Ascending aorta (tissue), 2 donors: ENCODE measurements at regions not wholly inside any gene's neighbourhood (a gene's known extent, or its start where the extent isn't known, plus 50 kb on each side); places are given as distances from the start of the nearest gene placed in this dataset.
A peak's percentile ranks its signal among the peaks of the same experiment; 100 is the strongest.

Experiments
- DNase-seq, 2 donors: peaks; one replicate each; pipeline ENCODE4 v3.0.0-alpha.2; 2019; ENCODE audit warnings: low spot score in 2 of 2
- H3K27ac ChIP-seq, 2 donors: fragments of 200-600 bp; sonication (generic); one replicate each; pipeline ENCODE4 v1.5.1; 2016 to 2017; ENCODE audit warnings: mild to moderate bottlenecking in 1 of 2
- H3K27me3 ChIP-seq: fragments of 200-600 bp; sonication (generic); one replicate; pipeline ENCODE4 v1.5.1; 2017
- H3K36me3 ChIP-seq, 2 donors: fragments of 200-600 bp; sonication (generic); one replicate each; pipeline ENCODE4 v1.5.1; 2016
- H3K4me1 ChIP-seq, 2 donors: fragments of 200-600 bp; sonication (generic); one replicate each; pipeline ENCODE4 v1.5.1; 2016 to 2017; ENCODE audit warnings: mild to moderate bottlenecking in 1 of 2
- H3K4me3 ChIP-seq, 2 donors: fragments of 200-600 bp; sonication (generic); one replicate each; pipeline ENCODE4 v1.5.1; 2016 to 2017; ENCODE audit warnings: mild to moderate bottlenecking in 1 of 2
- H3K9me3 ChIP-seq, 2 donors: fragments of 200-600 bp; sonication (generic); one replicate each; pipeline ENCODE4 v1.5.1; 2016
- CTCF ChIP-seq, 3 experiments: fragments of 200-600 bp in 2 of 3; fragments of 450-650 bp in 1 of 3; sonication (generic) in 2 of 3; IDR thresholded peaks; one replicate each; pipeline ENCODE4 v1.5.1; 2016 to 2019; ENCODE audit warnings: antibody characterized with exemption in 3 of 3, mild to moderate bottlenecking in 1 of 3, moderate library complexity in 1 of 3
- intact Hi-C: fragments of 100-400 bp; cut with DNase I; formaldehyde crosslinking; loops from one replicate; pipeline ENCODE4 v1.15.1; 2023

GRCh38 chr5:173473288-173473687, 143.2 kb downstream of the BOD1 start:
- intact Hi-C loops, result loop anchor here (10.0 kb wide), 2 partner anchors 158 to 452 kb away; no protein-coding TSS in a partner anchor
- Histone ChIP-seq H3K27ac (peak overlapping the region; percentile 84 to 87), H3K4me3 (no peak overlapping the region), H3K36me3 (no peaks in the 10 kb centered on the region), H3K9me3 (no peaks in the 10 kb centered on the region), H3K27me3 (no peaks in the 10 kb centered on the region), H3K4me1 (peaks cover 11 to 20% of the 10 kb centered on the region in 2 donors)
- no peak for DNase-seq
- no peak for TF ChIP-seq CTCF (IDR thresholded peaks at IDR 0.05)

- peaks cover 8 to 15% of the 10 kb centered on the region in 2 donors for H3K4me1 ChIP-seq
- intact Hi-C loops, result loop anchor here (10.0 kb wide), 2 partner anchors 158 to 452 kb away; no protein-coding TSS in a partner anchor
Measured at GRCh38 chr5:173472784-173473278, 143.6 kb downstream of the BOD1 start.

GRCh38 chr5:173472164-173472563, 143.9 kb upstream of the STC2 start:
- peak overlapping the region; percentile 84 to 87 for H3K27ac ChIP-seq
- peaks cover 8 to 15% of the 10 kb centered on the region in 2 donors for H3K4me1 ChIP-seq
- TF ChIP-seq CTCF (IDR thresholded peaks at IDR 0.05), result no peak
- no peaks in the 10 kb centered on the region for H3K27me3 ChIP-seq
- peak; percentile 62 to 91 for DNase-seq
- intact Hi-C loops, result loop anchor here (10.0 kb wide), 2 partner anchors 157 to 453 kb away; no protein-coding TSS in a partner anchor
- no peaks in the 10 kb centered on the region for H3K36me3 ChIP-seq
- no peaks in the 10 kb centered on the region for H3K9me3 ChIP-seq
- no peak overlapping the region for H3K4me3 ChIP-seq

More at GRCh38 chr5:173472784-173473278, 143.6 kb downstream of the BOD1 start:
- H3K27ac ChIP-seq, result peak overlapping the region; percentile 84 to 87
- DNase-seq, result peak in 1 of 2 donors; percentile 86
- H3K9me3 ChIP-seq, result no peaks in the 10 kb centered on the region
- H3K36me3 ChIP-seq, result no peaks in the 10 kb centered on the region
- no peaks in the 10 kb centered on the region for H3K27me3 ChIP-seq
- H3K4me3 ChIP-seq, result no peak overlapping the region
- TF ChIP-seq CTCF (IDR thresholded peaks at IDR 0.05), result no peak

- no peak overlapping the region for H3K27ac ChIP-seq
Measured at GRCh38 chr5:173468821-173469251, 140.6 kb upstream of the STC2 start.

GRCh38 chr5:173466227-173466626, 138.0 kb upstream of the STC2 start:
- Histone ChIP-seq H3K27ac (no peak overlapping the region), H3K36me3 (no peaks in the 10 kb centered on the region), H3K4me1 (no peaks in the 10 kb centered on the region), H3K9me3 (no peaks in the 10 kb centered on the region), H3K4me3 (no peak overlapping the region), H3K27me3 (no peaks in the 10 kb centered on the region)
- DNase-seq, result no peak
- intact Hi-C loops, result no loop called here
- TF ChIP-seq CTCF (IDR thresholded peaks at IDR 0.05), result no peak

More at GRCh38 chr5:173468821-173469251, 140.6 kb upstream of the STC2 start:
- Histone ChIP-seq H3K27me3 (no peaks in the 10 kb centered on the region), H3K4me3 (no peak overlapping the region), H3K4me1 (peaks cover 8 to 15% of the 10 kb centered on the region in 2 donors), H3K9me3 (no peaks in the 10 kb centered on the region), H3K36me3 (no peaks in the 10 kb centered on the region)
- no peak for TF ChIP-seq CTCF (IDR thresholded peaks at IDR 0.05)
- no peak for DNase-seq
- intact Hi-C loops, result no loop called here
